DOHH2 (cell line): ENCODE measurements at regions not wholly inside any gene's neighbourhood (a gene's known extent, or its start where the extent isn't known, plus 50 kb on each side); places are given as distances from the start of the nearest gene placed in this dataset.

Source experiments
- H3F3A ChIP-seq: fragments of 200-600 bp; sonication (generic), shearing (Covaris generic); 2 replicates; pipeline ENCODE4 v1.6.0; 2016; ENCODE audit warnings: antibody characterized with exemption, mild to moderate bottlenecking; ENCODE audit not compliant: control insufficient read depth, insufficient read depth
- H3K27ac ChIP-seq: fragments of 200-600 bp; sonication (generic); 2 replicates; pipeline ENCODE4 v1.5.1; 2014; ENCODE audit warnings: low read depth, mild to moderate bottlenecking, low read length, moderate library complexity
- H3K27me3 ChIP-seq: fragments of 200-600 bp; sonication (generic); 2 replicates; pipeline ENCODE4 v1.6.1; 2014; ENCODE audit warnings: mild to moderate bottlenecking, low read length, mixed read lengths; ENCODE audit not compliant: control insufficient read depth
- H3K36me3 ChIP-seq: fragments of 200-600 bp; sonication (generic); 2 replicates; pipeline ENCODE4 v1.6.1; 2014; ENCODE audit warnings: mild to moderate bottlenecking, low read length, moderate library complexity, mixed read lengths; ENCODE audit not compliant: control insufficient read depth
- H3K4me1 ChIP-seq: fragments of 200-600 bp; sonication (generic); 2 replicates; pipeline ENCODE4 v1.6.1; 2014; ENCODE audit warnings: mild to moderate bottlenecking, low read length, mixed read lengths; ENCODE audit not compliant: control insufficient read depth
- H3K4me2 ChIP-seq: fragments of 200-600 bp; sonication (generic); 2 replicates; pipeline ENCODE4 v1.6.0; 2014; ENCODE audit warnings: mild to moderate bottlenecking, low read length, moderate library complexity
- H3K4me3 ChIP-seq: fragments of 200-600 bp; sonication (generic); 2 replicates; pipeline ENCODE4 v1.5.1; 2014; ENCODE audit warnings: mild to moderate bottlenecking, low read length, mixed read lengths
- H3K79me2 ChIP-seq: fragments of 200-600 bp; sonication (generic); 2 replicates; pipeline ENCODE4 v1.6.1; 2014; ENCODE audit warnings: mild to moderate bottlenecking, low read length, mixed read lengths; ENCODE audit not compliant: control insufficient read depth
- H3K9me2 ChIP-seq: fragments of 200-600 bp; sonication (generic); replicated peaks from 2 replicates; pipeline ENCODE4 v1.6.1; 2014; ENCODE audit warnings: mild to moderate bottlenecking, low read length, mixed read lengths; ENCODE audit not compliant: control insufficient read depth
- H3K9me3 ChIP-seq: fragments of 200-600 bp; sonication (generic); 2 replicates; pipeline ENCODE4 v1.6.1; 2014; ENCODE audit warnings: antibody characterized with exemption, low read length, mixed read lengths; ENCODE audit not compliant: control insufficient read depth, insufficient read depth
- H4K20me1 ChIP-seq: fragments of 200-600 bp; sonication (generic); 2 replicates; pipeline ENCODE4 v1.6.0; 2014; ENCODE audit warnings: low read depth, mild to moderate bottlenecking, antibody characterized with exemption, low read length, moderate library complexity; ENCODE audit not compliant: control insufficient read depth, insufficient read depth
- EZH2phosphoT487 ChIP-seq: fragments of 200-600 bp; sonication (generic); IDR thresholded peaks from 2 replicates; pipeline ENCODE4 v1.6.1; 2017; ENCODE audit warnings: borderline replicate concordance, mild to moderate bottlenecking, antibody characterized with exemption, low read length, moderate library complexity, mixed read lengths
- TF ChIP-seq, protein P1 (sequence below): fragments of 200-600 bp; sonication (generic); IDR thresholded peaks from one replicate; pipeline ENCODE4 v1.5.1; 2014; ENCODE audit warnings: antibody characterized with exemption, mild to moderate bottlenecking, low read depth, low read length; ENCODE audit not compliant: poor library complexity, severe bottlenecking

DNA sequence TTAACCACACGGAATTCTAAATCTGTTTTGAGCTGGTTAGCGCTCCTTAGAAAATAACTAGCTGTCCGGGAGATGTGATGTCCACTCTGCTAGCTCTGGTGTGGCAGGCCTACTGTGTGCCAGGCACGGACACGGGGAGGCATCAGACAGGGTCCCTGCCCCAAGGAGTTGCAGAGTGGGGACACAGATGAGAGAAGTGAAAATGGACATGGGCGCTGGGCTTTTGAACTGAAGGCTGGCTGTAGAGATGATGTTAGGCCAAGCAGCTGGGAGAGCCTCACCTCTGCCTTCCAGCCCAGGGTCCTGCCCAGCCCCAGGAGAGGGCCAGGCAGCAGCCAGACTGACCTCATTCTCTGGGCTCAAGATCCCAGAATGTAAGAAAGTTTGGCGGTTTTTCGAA is 368.6 kb downstream of the CTTN start:
- Histone ChIP-seq H3K9me2 (no peaks in the 10 kb centered on the region), H3K4me1 (no peaks in the 10 kb centered on the region), H3K27me3 (no peaks in the 10 kb centered on the region), H3K9me3 (no peaks in the 10 kb centered on the region), H3K4me3 (no peak overlapping the region), H3K4me2 (no peak overlapping the region), H3K36me3 (no peaks in the 10 kb centered on the region), H3F3A (no peaks in the 10 kb centered on the region), H4K20me1 (no peaks in the 10 kb centered on the region), H3K27ac (no peak overlapping the region), H3K79me2 (no peaks in the 10 kb centered on the region)
- TF ChIP-seq, protein P1, sequence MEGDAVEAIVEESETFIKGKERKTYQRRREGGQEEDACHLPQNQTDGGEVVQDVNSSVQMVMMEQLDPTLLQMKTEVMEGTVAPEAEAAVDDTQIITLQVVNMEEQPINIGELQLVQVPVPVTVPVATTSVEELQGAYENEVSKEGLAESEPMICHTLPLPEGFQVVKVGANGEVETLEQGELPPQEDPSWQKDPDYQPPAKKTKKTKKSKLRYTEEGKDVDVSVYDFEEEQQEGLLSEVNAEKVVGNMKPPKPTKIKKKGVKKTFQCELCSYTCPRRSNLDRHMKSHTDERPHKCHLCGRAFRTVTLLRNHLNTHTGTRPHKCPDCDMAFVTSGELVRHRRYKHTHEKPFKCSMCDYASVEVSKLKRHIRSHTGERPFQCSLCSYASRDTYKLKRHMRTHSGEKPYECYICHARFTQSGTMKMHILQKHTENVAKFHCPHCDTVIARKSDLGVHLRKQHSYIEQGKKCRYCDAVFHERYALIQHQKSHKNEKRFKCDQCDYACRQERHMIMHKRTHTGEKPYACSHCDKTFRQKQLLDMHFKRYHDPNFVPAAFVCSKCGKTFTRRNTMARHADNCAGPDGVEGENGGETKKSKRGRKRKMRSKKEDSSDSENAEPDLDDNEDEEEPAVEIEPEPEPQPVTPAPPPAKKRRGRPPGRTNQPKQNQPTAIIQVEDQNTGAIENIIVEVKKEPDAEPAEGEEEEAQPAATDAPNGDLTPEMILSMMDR: no peak
- TF ChIP-seq EZH2phosphoT487: no peak

DNA sequence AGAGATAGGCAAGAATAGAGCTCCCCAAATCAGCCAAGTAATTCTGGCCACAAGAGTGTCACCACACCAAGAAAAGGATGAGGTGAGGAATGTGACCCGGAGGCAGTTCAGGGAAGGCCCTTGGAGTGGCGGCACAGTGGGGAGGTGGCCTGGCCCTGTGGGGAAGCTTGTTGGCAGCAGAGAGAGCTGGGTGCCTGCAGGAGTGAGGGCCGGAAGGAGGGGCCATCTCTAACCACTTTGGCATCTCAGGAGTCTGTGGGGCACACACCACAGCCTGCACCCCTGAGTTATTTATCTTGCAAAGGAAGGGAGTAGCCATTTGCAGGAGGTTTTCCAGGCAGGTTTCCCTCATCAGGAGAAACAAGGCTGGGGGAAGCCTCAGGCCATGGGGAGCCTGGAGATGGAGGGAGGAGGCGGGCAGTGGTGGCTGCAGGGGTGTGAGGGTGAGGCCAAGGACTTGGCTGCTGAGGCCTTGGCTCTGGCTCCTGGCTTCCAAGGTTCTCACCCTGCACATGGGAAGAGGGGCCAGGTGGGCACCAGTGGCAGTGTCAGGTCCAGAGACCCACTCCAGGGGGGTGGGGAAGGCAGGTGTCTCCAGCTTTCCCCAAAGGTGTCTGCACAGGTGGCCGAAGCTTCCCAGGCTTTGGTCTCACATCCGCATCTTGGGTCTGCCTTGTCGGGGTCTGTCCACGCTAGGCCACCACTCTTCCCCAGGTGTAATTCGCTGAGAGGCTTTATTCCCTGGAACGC is 370.2 kb downstream of the CTTN start:
- H3K9me3 ChIP-seq: no peaks in the 10 kb centered on the region

DNA sequence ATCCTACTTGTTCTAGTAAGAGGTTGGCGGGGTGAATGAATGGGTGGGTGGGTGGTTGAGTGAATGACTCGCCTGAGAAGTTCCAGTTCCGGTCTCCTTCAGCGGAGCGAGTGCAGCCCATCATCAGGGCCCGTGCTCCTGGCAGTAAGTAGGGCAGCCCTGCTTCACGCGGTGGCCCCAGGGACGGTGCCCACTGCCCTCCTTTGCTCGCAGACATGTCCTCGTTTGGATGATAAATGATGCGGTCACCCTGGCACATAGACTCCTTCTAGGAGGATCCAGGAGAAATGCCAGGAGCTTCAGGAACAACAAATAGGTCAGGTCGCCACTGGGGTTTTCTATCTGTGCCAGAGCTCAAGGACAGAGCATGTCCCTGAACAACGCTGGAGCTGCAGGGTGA is 370.8 kb downstream of the CTTN start:
- Histone ChIP-seq H3K27ac (no peak overlapping the region), H3K79me2 (no peaks in the 10 kb centered on the region)

More for the DNA sequence above, 370.2 kb downstream of the CTTN start:
- H3K4me1 ChIP-seq: no peaks in the 10 kb centered on the region
- H4K20me1 ChIP-seq: no peaks in the 10 kb centered on the region
- H3K9me2 ChIP-seq: no peaks in the 10 kb centered on the region
- TF ChIP-seq, protein P1: no peak
- no peak for TF ChIP-seq EZH2phosphoT487
- no peaks in the 10 kb centered on the region for H3F3A ChIP-seq
- H3K27me3 ChIP-seq: no peaks in the 10 kb centered on the region
- H3K79me2 ChIP-seq: no peaks in the 10 kb centered on the region
- no peak overlapping the region for H3K4me3 ChIP-seq
- H3K27ac ChIP-seq: no peak overlapping the region
- no peak overlapping the region for H3K4me2 ChIP-seq
- no peaks in the 10 kb centered on the region for H3K36me3 ChIP-seq

More for the DNA sequence above, 370.8 kb downstream of the CTTN start:
- no peaks in the 10 kb centered on the region for H3K27me3 ChIP-seq
- no peaks in the 10 kb centered on the region for H4K20me1 ChIP-seq
- H3K4me2 ChIP-seq: no peak overlapping the region
- no peaks in the 10 kb centered on the region for H3K36me3 ChIP-seq
- no peak overlapping the region for H3K4me3 ChIP-seq
- TF ChIP-seq EZH2phosphoT487: no peak
- TF ChIP-seq, protein P1: no peak
- no peaks in the 10 kb centered on the region for H3F3A ChIP-seq
- H3K4me1 ChIP-seq: no peaks in the 10 kb centered on the region
- H3K9me3 ChIP-seq: no peaks in the 10 kb centered on the region
- H3K9me2 ChIP-seq: no peaks in the 10 kb centered on the region
